ENCODE measurements at regions not wholly inside any gene's neighbourhood (a gene's known extent, or its start where the extent isn't known, plus 50 kb on each side); places are given as distances from the start of the nearest gene placed in this dataset.
"Not testable (repeated sequence)": the region's sequence is repeated elsewhere in the genome, so short reads cannot be mapped to it uniquely, and the experiment has no call there.

- Mint-ChIP-seq H3K36me3 (no peaks in the 10 kb centered on the region), H3K27me3 (ENCODE audit: low read depth in 2 of 2) (peaks cover 3 to 30% of the 10 kb centered on the region in 2 donors), H3K4me3 (no peak overlapping the region), H3K4me1 (no peaks in the 10 kb centered on the region), H3K9me3 (peaks cover 0 to 3% of the 10 kb centered on the region in 2 donors), H3K27ac (no peak overlapping the region)
- intact Hi-C loops (cut with micrococcal nuclease) = no loop called here
- no peak for TF ChIP-seq CTCF (IDR thresholded peaks at IDR 0.05)
- no peaks in the 10 kb centered on the region for H3K36me3 ChIP-seq (ENCODE audit: control insufficient read depth, insufficient read depth, low read length)
- no peaks in the 10 kb centered on the region for H3K9me3 ChIP-seq (ENCODE audit: control insufficient read depth, insufficient read depth, low read length)
- DNase-seq (no peak), ATAC-seq (no peak)
- no peaks in the 10 kb centered on the region for H3K4me1 ChIP-seq (ENCODE audit: control insufficient read depth, insufficient read depth, low read length)
- no peak overlapping the region for H3K4me3 ChIP-seq (ENCODE audit: low read length)
- WGBS (ENCODE audit: insufficient coverage) = 88% methylated on average over 3 of the region's 4 CpGs
- H3K27ac ChIP-seq (ENCODE audit: low read length) = no peak overlapping the region
- H3K27me3 ChIP-seq (ENCODE audit: control insufficient read depth, insufficient read depth, low read length) = no peaks in the 10 kb centered on the region
Measured at GRCh38 chr5:107005161-107005560, 665.6 kb downstream of the EFNA5 start.

- intact Hi-C loops (cut with micrococcal nuclease) = no loop called here
- Histone ChIP-seq H3K9me3 (ENCODE audit: control insufficient read depth, insufficient read depth, low read length) (no peaks in the 10 kb centered on the region), H3K27ac (ENCODE audit: low read length) (no peak overlapping the region), H3K4me1 (ENCODE audit: control insufficient read depth, insufficient read depth, low read length) (no peaks in the 10 kb centered on the region), H3K27me3 (ENCODE audit: control insufficient read depth, insufficient read depth, low read length) (no peaks in the 10 kb centered on the region), H3K36me3 (ENCODE audit: control insufficient read depth, insufficient read depth, low read length) (no peaks in the 10 kb centered on the region), H3K4me3 (ENCODE audit: low read length) (no peak overlapping the region)
- no peaks in the 10 kb centered on the region for H3K36me3 Mint-ChIP-seq
- H3K4me3 Mint-ChIP-seq = no peak overlapping the region
- no peak for TF ChIP-seq CTCF (IDR thresholded peaks at IDR 0.05)
- H3K9me3 Mint-ChIP-seq = peaks cover 4 to 7% of the 10 kb centered on the region in 2 donors
- no peaks in the 10 kb centered on the region for H3K4me1 Mint-ChIP-seq
- peaks cover 9 to 24% of the 10 kb centered on the region in 2 donors for H3K27me3 Mint-ChIP-seq (ENCODE audit: low read depth in 2 of 2)
- H3K27ac Mint-ChIP-seq = no peak overlapping the region
- ATAC-seq (no peak), DNase-seq (no peak)
Measured at GRCh38 chr5:107002115-107002514, 668.6 kb downstream of the EFNA5 start.

- H3K27ac ChIP-seq (ENCODE audit: low read length); H3K4me3 Mint-ChIP-seq; H3K4me1 Mint-ChIP-seq; DNase-seq; ATAC-seq; H3K36me3 Mint-ChIP-seq; H3K4me3 ChIP-seq (ENCODE audit: low read length); H3K4me1 ChIP-seq (ENCODE audit: control insufficient read depth, insufficient read depth, low read length); H3K9me3 ChIP-seq (ENCODE audit: control insufficient read depth, insufficient read depth, low read length); H3K36me3 ChIP-seq (ENCODE audit: control insufficient read depth, insufficient read depth, low read length); H3K9me3 Mint-ChIP-seq; intact Hi-C loops (cut with micrococcal nuclease); H3K27ac Mint-ChIP-seq; H3K27me3 ChIP-seq (ENCODE audit: control insufficient read depth, insufficient read depth, low read length): not testable (repeated sequence)
- 89% methylated on average over 6 of the region's 6 CpGs for WGBS (ENCODE audit: insufficient coverage)
- H3K27me3 Mint-ChIP-seq (ENCODE audit: low read depth in 2 of 2) = peaks cover 9 to 16% of the 10 kb centered on the region in 2 donors
Measured at GRCh38 chr5:106999506-106999905, 671.2 kb downstream of the EFNA5 start.

- no CpG with 5 or more reads among the region's 2 CpGs for WGBS (ENCODE audit: insufficient coverage)
- no peak overlapping the region for H3K4me3 Mint-ChIP-seq
Measured at GRCh38 chr5:106986006-106986405, 684.7 kb downstream of the EFNA5 start.

More at GRCh38 chr5:106986006-106986405, 684.7 kb downstream of the EFNA5 start:
- TF ChIP-seq CTCF (IDR thresholded peaks at IDR 0.05) = no peak
- Mint-ChIP-seq H3K36me3 (no peaks in the 10 kb centered on the region), H3K4me1 (no peaks in the 10 kb centered on the region), H3K27ac (no peak overlapping the region), H3K9me3 (peaks cover 2 to 4% of the 10 kb centered on the region in 2 donors), H3K27me3 (ENCODE audit: low read depth in 2 of 2) (peaks cover 0 to 2% of the 10 kb centered on the region in 2 donors)
- Histone ChIP-seq H3K9me3 (ENCODE audit: control insufficient read depth, insufficient read depth, low read length) (no peaks in the 10 kb centered on the region), H3K36me3 (ENCODE audit: control insufficient read depth, insufficient read depth, low read length) (no peaks in the 10 kb centered on the region), H3K4me3 (ENCODE audit: low read length) (no peak overlapping the region), H3K27me3 (ENCODE audit: control insufficient read depth, insufficient read depth, low read length) (no peaks in the 10 kb centered on the region), H3K4me1 (ENCODE audit: control insufficient read depth, insufficient read depth, low read length) (no peaks in the 10 kb centered on the region), H3K27ac (ENCODE audit: low read length) (no peak overlapping the region)
- intact Hi-C loops (cut with micrococcal nuclease) = no loop called here
- ATAC-seq (no peak), DNase-seq (no peak)

Measured in natural killer cell (primary cell).